ENCODE measurements at regions not wholly inside any gene's neighbourhood (a gene's known extent, or its start where the extent isn't known, plus 50 kb on each side); places are given as distances from the start of the nearest gene placed in this dataset.
"Not testable (repeated sequence)": the region's sequence is repeated elsewhere in the genome, so short reads cannot be mapped to it uniquely, and the experiment has no call there.

- Histone ChIP-seq H3K36me3 (no peaks in the 10 kb centered on the region), H3K27ac (no peak overlapping the region), H3K9me3 (no peaks in the 10 kb centered on the region), H3K27me3 (no peaks in the 10 kb centered on the region), H3K4me1 (peaks cover 0 to 2% of the 10 kb centered on the region in 2 donors), H3K4me3 (no peak overlapping the region)
- no peak for TF ChIP-seq CTCF (IDR thresholded peaks at IDR 0.05)
- peak; percentile 30 for DNase-seq (ENCODE audit: low spot score)
Measured at GRCh38 chr7:131686833-131687232, 130.4 kb upstream of the PODXL start.

GRCh38 chr7:131683536-131684125 is 127.2 kb upstream of the PODXL start:
- Histone ChIP-seq H3K27ac (no peak overlapping the region), H3K27me3 (no peaks in the 10 kb centered on the region), H3K9me3 (no peaks in the 10 kb centered on the region), H3K36me3 (no peaks in the 10 kb centered on the region), H3K4me1 (no peaks in the 10 kb centered on the region), H3K4me3 (no peak overlapping the region)
- no peak for TF ChIP-seq CTCF (IDR thresholded peaks at IDR 0.05)
- DNase-seq (ENCODE audit: low spot score) = peak; percentile 42

GRCh38 chr7:131681961-131682360 is 125.5 kb upstream of the PODXL start:
- DNase-seq (ENCODE audit: low spot score) = no peak
- no peak for TF ChIP-seq CTCF (IDR thresholded peaks at IDR 0.05)
- no peak overlapping the region for H3K27ac ChIP-seq

GRCh38 chr7:131679071-131679470 is 122.6 kb upstream of the PODXL start:
- not testable (repeated sequence) for H3K4me3 ChIP-seq; H3K4me1 ChIP-seq; H3K27ac ChIP-seq; H3K36me3 ChIP-seq; DNase-seq (ENCODE audit: low spot score); H3K9me3 ChIP-seq; H3K27me3 ChIP-seq

More at GRCh38 chr7:131681961-131682360, 125.5 kb upstream of the PODXL start:
- Histone ChIP-seq H3K27me3 (no peaks in the 10 kb centered on the region), H3K4me3 (no peak overlapping the region), H3K36me3 (no peaks in the 10 kb centered on the region), H3K4me1 (no peaks in the 10 kb centered on the region), H3K9me3 (no peaks in the 10 kb centered on the region)

GRCh38 chr7:131676850-131677249 is 120.4 kb upstream of the PODXL start:
- H3K9me3 ChIP-seq; H3K4me1 ChIP-seq; H3K27me3 ChIP-seq; H3K4me3 ChIP-seq; H3K27ac ChIP-seq; DNase-seq (ENCODE audit: low spot score); H3K36me3 ChIP-seq: not testable (repeated sequence)

- DNase-seq (ENCODE audit: low spot score) = no peak
- H3K4me3 ChIP-seq = no peak overlapping the region
Measured at GRCh38 chr7:131674131-131674530, 117.7 kb upstream of the PODXL start.

More at GRCh38 chr7:131674131-131674530, 117.7 kb upstream of the PODXL start:
- no peaks in the 10 kb centered on the region for H3K9me3 ChIP-seq
- no peaks in the 10 kb centered on the region for H3K4me1 ChIP-seq
- H3K27ac ChIP-seq = no peak overlapping the region
- H3K27me3 ChIP-seq = no peaks in the 10 kb centered on the region
- no peaks in the 10 kb centered on the region for H3K36me3 ChIP-seq
- TF ChIP-seq CTCF (IDR thresholded peaks at IDR 0.05) = no peak

Data from right atrium auricular region (tissue), 2 donors.